ENCODE measurements at regions not wholly inside any gene's neighbourhood (a gene's known extent, or its start where the extent isn't known, plus 50 kb on each side); places are given as distances from the start of the nearest gene placed in this dataset.

DNA sequence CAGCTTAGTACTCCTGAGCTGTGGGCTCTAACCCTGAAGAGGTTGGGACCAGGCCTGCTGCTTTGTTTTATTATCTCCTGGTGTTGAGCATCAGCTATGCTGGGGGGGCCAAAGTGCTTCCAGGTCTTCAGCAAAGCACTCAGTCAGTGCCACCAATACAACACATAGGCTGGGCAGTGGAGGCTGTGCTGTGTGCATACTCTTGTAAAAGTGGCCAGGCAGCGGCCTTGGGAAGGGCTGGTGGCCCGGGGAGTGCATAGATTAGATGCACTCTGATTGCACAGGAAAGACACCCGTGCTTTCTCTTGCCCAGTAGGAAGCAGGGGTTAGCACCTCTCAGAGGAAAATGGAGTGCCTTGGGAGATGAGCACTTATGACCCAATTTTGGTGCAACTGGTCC is 534.0 kb downstream of the ARAP2 start:
- no peaks in the 10 kb centered on the region for H3K4me1 ChIP-seq (ENCODE audit: control insufficient read depth in 1 of 2, insufficient read depth in 2 of 2, low read length in 2 of 2)
- RAD21 ChIA-PET (ENCODE audit: low non-redundant PET in 1 of 2, low total read pairs in 2 of 2, uncharacterized antibody in 2 of 2, unreplicated experiment in 2 of 2), result no interaction called here
- ATAC-seq (no peak), DNase-seq (ENCODE audit: low read depth, low spot score) (no peak)
- intact Hi-C loops (cut with micrococcal nuclease), result no loop called here
- CTCF ChIA-PET, result no interaction called here
- H3K9me3 ChIP-seq (ENCODE audit: control insufficient read depth in 1 of 2, insufficient read depth in 1 of 2, low read depth in 1 of 2, low read length in 2 of 2), result peaks cover 0 to 3% of the 10 kb centered on the region in 2 experiments; a peak in 1 of 4 replicates
- H2AFZ ChIP-seq (ENCODE audit: low read depth, low read length, poor library complexity, severe bottlenecking), result no peak overlapping the region
- H3K9me2 ChIP-seq (ENCODE audit: insufficient read depth), result no peaks in the 10 kb centered on the region
- H3K9ac ChIP-seq (ENCODE audit: low read length), result no peak overlapping the region
- no peaks in the 10 kb centered on the region for H4K20me1 ChIP-seq (ENCODE audit: insufficient read depth)
- no peak overlapping the region for H3K4me3 ChIP-seq (replicated peaks in 1 of 2; ENCODE audit: low read depth in 1 of 2, low read length in 2 of 2)
- H3K36me3 ChIP-seq (ENCODE audit: control insufficient read depth in 1 of 2, insufficient read depth in 2 of 2, low read length in 2 of 2), result no peaks in the 10 kb centered on the region
- no TSS peak for BruUV-seq (replicated peaks)
- H3K4me2 ChIP-seq (ENCODE audit: low read length), result no peak overlapping the region
- TF ChIP-seq ZBTB33 (IDR thresholded peaks at IDR 0.05; ENCODE audit: extremely low read depth, insufficient replicate concordance, low read length) (no peak), SIN3A (IDR thresholded peaks at IDR 0.05; ENCODE audit: low read depth) (no peak), POLR2AphosphoS5 (IDR thresholded peaks at IDR 0.05; ENCODE audit: low read depth, low read length) (no peak), POLR2A (IDR thresholded peaks at IDR 0.05; ENCODE audit: borderline replicate concordance, extremely low read depth, insufficient read depth, insufficient read length) (no peak), ZNF274 (IDR thresholded peaks at IDR 0.05; ENCODE audit: low read depth, low read length) (no peak), ELF1 (IDR thresholded peaks at IDR 0.05; ENCODE audit: borderline replicate concordance, low read depth) (no peak), EZH2phosphoT487 (IDR thresholded peaks at IDR 0.05; ENCODE audit: borderline replicate concordance) (no peak), JUND (IDR thresholded peaks at IDR 0.05) (no peak), YY1 (IDR thresholded peaks at IDR 0.05; ENCODE audit: extremely low read depth, insufficient replicate concordance, low read depth, low read length) (no peak), SP1 (IDR thresholded peaks at IDR 0.05; ENCODE audit: low read depth) (no peak), FOSL1 (IDR thresholded peaks at IDR 0.05; ENCODE audit: low read depth) (no peak), ATF3 (IDR thresholded peaks at IDR 0.05) (no peak), ZFX (IDR thresholded peaks at IDR 0.05) (no peak), TCF7L2 (IDR thresholded peaks at IDR 0.05; ENCODE audit: borderline replicate concordance, extremely low read depth, insufficient read depth, insufficient read length) (no peak), EZH2 (IDR thresholded peaks at IDR 0.05) (no peak), SRF (IDR thresholded peaks at IDR 0.05; ENCODE audit: low read depth) (no peak), CEBPB (IDR thresholded peaks at IDR 0.05; ENCODE audit: low read depth) (no peak), CTCF (IDR thresholded peaks at IDR 0.05 in 2 of 3, conservative IDR thresholded peaks at IDR 0.05 in 1 of 3; ENCODE audit: borderline replicate concordance in 1 of 3, insufficient read depth in 1 of 3, low read depth in 2 of 3, low read length in 2 of 3) (no peak)
- TF ChIP-seq, protein P1, sequence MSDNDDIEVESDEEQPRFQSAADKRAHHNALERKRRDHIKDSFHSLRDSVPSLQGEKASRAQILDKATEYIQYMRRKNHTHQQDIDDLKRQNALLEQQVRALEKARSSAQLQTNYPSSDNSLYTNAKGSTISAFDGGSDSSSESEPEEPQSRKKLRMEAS (IDR thresholded peaks at IDR 0.05), result no peak
- TF ChIP-seq, protein P2, sequence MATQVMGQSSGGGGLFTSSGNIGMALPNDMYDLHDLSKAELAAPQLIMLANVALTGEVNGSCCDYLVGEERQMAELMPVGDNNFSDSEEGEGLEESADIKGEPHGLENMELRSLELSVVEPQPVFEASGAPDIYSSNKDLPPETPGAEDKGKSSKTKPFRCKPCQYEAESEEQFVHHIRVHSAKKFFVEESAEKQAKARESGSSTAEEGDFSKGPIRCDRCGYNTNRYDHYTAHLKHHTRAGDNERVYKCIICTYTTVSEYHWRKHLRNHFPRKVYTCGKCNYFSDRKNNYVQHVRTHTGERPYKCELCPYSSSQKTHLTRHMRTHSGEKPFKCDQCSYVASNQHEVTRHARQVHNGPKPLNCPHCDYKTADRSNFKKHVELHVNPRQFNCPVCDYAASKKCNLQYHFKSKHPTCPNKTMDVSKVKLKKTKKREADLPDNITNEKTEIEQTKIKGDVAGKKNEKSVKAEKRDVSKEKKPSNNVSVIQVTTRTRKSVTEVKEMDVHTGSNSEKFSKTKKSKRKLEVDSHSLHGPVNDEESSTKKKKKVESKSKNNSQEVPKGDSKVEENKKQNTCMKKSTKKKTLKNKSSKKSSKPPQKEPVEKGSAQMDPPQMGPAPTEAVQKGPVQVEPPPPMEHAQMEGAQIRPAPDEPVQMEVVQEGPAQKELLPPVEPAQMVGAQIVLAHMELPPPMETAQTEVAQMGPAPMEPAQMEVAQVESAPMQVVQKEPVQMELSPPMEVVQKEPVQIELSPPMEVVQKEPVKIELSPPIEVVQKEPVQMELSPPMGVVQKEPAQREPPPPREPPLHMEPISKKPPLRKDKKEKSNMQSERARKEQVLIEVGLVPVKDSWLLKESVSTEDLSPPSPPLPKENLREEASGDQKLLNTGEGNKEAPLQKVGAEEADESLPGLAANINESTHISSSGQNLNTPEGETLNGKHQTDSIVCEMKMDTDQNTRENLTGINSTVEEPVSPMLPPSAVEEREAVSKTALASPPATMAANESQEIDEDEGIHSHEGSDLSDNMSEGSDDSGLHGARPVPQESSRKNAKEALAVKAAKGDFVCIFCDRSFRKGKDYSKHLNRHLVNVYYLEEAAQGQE (IDR thresholded peaks at IDR 0.05; ENCODE audit: low read depth), result no peak
- H3K79me2 ChIP-seq (ENCODE audit: insufficient read depth, low read length), result no peaks in the 10 kb centered on the region
- H3K27ac ChIP-seq (ENCODE audit: low read depth, low read length), result no peak overlapping the region
- no peaks in the 10 kb centered on the region for H3K27me3 ChIP-seq (ENCODE audit: insufficient read depth, low read length)
- POLR2A ChIA-PET, result no interaction called here

Measured in HCT116 (cell line).